Thyroid gland (tissue), 4 donors: ENCODE measurements at regions not wholly inside any gene's neighbourhood (a gene's known extent, or its start where the extent isn't known, plus 50 kb on each side); places are given as distances from the start of the nearest gene placed in this dataset.

Experiments
- DNase-seq, 2 donors: peaks; one replicate each; pipeline ENCODE4 v3.0.0-alpha.2; 2019
- H3K27ac ChIP-seq, 3 donors: fragments of 200-600 bp; sonication (generic); 1 replicate in 2 of 3; 2 replicates in 1 of 3; pipeline ENCODE4 v1.5.1; 2016 to 2019; ENCODE audit warnings: mild to moderate bottlenecking in 1 of 3, moderate library complexity in 1 of 3
- H3K27me3 ChIP-seq: fragments of 200-600 bp; sonication (generic); one replicate; pipeline ENCODE4 v1.5.1; 2019
- H3K36me3 ChIP-seq, 2 donors: fragments of 200-600 bp; sonication (generic); one replicate each; pipeline ENCODE4 v1.5.1; 2016 to 2019
- H3K4me1 ChIP-seq, 2 donors: fragments of 200-600 bp; sonication (generic); one replicate each; pipeline ENCODE4 v1.5.1; 2017 to 2019
- H3K4me3 ChIP-seq, 3 donors: fragments of 200-600 bp; sonication (generic); replicated peaks in 1 of 3; 1 replicate in 2 of 3; 2 replicates in 1 of 3; pipeline ENCODE4 v1.5.1; 2016; ENCODE audit warnings: mild to moderate bottlenecking in 1 of 3
- H3K9me3 ChIP-seq: fragments of 200-600 bp; sonication (generic); one replicate; pipeline ENCODE4 v1.5.1; 2017
- POLR2A ChIP-seq, 2 donors: fragments of 450-650 bp; IDR thresholded peaks; one replicate each; pipeline ENCODE4 v1.6.1; 2017; ENCODE audit warnings: antibody characterized with exemption in 2 of 2, mild to moderate bottlenecking in 2 of 2, moderate library complexity in 1 of 2
- WGBS, 2 donors: methylation state at CpG; one replicate each; pipeline ENCODE4 v1.1.5; 2017; 5-methylcytosine and 5-hydroxymethylcytosine counted together
- intact Hi-C: fragments of 100-400 bp; cut with DNase I; formaldehyde crosslinking; loops from one replicate; pipeline ENCODE4 v1.15.1; 2023
- TF ChIP-seq, protein P1 (sequence below), 6 experiments: fragments of 200-600 bp in 3 of 6; fragments of 450-650 bp in 3 of 6; sonication (generic) in 3 of 6; IDR thresholded peaks; one replicate each; pipeline ENCODE4 v1.5.1; 2016 to 2019; ENCODE audit warnings: antibody characterized with exemption in 6 of 6, mild to moderate bottlenecking in 2 of 6, inconsistent platforms in 1 of 6, moderate library complexity in 1 of 6

DNA sequence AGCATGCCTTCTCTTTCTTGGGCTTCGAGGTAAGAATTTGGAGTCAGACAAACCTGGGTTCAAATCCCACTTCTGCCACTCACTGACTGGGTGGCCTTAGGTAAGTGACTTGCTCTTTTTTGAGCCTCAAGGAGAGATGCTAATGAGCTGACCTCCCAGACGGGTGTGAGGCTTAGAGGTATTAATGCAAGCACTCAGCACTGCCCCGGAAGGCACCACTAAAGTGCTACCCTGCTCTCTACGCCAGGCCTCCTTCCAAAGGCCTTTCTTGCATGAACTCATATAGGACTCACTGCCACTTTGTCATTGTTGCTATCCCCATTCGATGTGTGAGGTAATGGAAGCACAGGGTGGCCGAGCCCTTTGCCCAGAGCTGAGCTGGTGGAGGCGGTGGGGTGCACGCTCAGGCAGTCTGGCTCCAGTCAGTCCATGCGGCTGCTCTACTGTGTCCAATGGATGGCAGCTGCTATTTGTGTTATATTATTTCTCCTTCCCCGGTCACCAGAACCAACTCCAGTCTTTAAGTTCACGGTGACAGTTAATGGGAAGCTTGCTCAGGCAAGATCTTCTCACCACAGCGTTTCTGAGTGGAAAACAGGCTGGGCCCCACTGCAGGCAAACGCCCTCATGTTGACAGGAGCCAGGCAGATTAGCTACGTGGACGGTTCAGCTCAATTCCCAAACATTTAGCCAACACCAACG is 55.2 kb upstream of the MLN start:
- no peaks in the 10 kb centered on the region for H3K27me3 ChIP-seq
- DNase-seq = no peak
- TF ChIP-seq, protein P1, sequence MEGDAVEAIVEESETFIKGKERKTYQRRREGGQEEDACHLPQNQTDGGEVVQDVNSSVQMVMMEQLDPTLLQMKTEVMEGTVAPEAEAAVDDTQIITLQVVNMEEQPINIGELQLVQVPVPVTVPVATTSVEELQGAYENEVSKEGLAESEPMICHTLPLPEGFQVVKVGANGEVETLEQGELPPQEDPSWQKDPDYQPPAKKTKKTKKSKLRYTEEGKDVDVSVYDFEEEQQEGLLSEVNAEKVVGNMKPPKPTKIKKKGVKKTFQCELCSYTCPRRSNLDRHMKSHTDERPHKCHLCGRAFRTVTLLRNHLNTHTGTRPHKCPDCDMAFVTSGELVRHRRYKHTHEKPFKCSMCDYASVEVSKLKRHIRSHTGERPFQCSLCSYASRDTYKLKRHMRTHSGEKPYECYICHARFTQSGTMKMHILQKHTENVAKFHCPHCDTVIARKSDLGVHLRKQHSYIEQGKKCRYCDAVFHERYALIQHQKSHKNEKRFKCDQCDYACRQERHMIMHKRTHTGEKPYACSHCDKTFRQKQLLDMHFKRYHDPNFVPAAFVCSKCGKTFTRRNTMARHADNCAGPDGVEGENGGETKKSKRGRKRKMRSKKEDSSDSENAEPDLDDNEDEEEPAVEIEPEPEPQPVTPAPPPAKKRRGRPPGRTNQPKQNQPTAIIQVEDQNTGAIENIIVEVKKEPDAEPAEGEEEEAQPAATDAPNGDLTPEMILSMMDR (IDR thresholded peaks at IDR 0.05) = no peak
- TF ChIP-seq POLR2A (IDR thresholded peaks at IDR 0.05) = no peak
- intact Hi-C loops = no loop called here
- H3K4me1 ChIP-seq = peaks cover 0 to 14% of the 10 kb centered on the region in 2 donors
- H3K9me3 ChIP-seq = no peaks in the 10 kb centered on the region
- no peak overlapping the region for H3K27ac ChIP-seq
- no peaks in the 10 kb centered on the region for H3K36me3 ChIP-seq
- H3K4me3 ChIP-seq = no peak overlapping the region
- WGBS, 2 donors = 81 to 86% methylated on average over 16 of the region's 16 CpGs

DNA sequence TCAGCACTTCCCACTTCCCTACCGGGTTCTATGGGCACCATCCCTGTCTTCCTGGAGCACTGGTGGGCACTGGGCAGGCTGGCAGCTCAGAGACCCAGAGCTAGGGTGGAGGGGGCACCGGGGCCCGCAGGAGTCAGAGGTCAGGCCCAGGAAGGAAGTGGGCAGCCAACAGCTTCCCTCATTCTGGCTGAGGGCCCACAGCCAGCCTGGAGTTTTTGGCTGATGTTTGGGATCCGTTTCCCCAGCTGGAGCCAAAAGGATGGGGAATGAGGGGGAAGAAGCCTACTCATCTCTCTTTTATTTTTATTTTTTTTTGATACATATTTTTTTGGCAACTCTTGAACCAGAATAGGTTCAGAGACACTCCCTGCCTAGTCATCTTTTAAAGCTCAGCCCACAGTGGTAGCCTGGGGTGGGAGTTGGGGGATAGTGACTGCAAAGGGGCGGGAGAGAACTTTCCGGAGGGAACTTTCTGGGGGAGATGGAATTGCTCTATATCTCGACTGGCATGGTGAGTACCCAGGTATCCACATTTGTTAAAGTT is 54.2 kb upstream of the MLN start:
- 82 to 89% methylated on average over 4 to 7 of the region's 7 CpGs for WGBS, 2 donors
- TF ChIP-seq, protein P1 (IDR thresholded peaks at IDR 0.05) = no peak
- TF ChIP-seq POLR2A (IDR thresholded peaks at IDR 0.05) = no peak
- Histone ChIP-seq H3K27me3 (no peaks in the 10 kb centered on the region), H3K4me1 (peaks cover 0 to 14% of the 10 kb centered on the region in 2 donors), H3K27ac (no peak overlapping the region), H3K4me3 (no peak overlapping the region), H3K9me3 (no peaks in the 10 kb centered on the region), H3K36me3 (no peaks in the 10 kb centered on the region)
- intact Hi-C loops = no loop called here
- DNase-seq = no peak

DNA sequence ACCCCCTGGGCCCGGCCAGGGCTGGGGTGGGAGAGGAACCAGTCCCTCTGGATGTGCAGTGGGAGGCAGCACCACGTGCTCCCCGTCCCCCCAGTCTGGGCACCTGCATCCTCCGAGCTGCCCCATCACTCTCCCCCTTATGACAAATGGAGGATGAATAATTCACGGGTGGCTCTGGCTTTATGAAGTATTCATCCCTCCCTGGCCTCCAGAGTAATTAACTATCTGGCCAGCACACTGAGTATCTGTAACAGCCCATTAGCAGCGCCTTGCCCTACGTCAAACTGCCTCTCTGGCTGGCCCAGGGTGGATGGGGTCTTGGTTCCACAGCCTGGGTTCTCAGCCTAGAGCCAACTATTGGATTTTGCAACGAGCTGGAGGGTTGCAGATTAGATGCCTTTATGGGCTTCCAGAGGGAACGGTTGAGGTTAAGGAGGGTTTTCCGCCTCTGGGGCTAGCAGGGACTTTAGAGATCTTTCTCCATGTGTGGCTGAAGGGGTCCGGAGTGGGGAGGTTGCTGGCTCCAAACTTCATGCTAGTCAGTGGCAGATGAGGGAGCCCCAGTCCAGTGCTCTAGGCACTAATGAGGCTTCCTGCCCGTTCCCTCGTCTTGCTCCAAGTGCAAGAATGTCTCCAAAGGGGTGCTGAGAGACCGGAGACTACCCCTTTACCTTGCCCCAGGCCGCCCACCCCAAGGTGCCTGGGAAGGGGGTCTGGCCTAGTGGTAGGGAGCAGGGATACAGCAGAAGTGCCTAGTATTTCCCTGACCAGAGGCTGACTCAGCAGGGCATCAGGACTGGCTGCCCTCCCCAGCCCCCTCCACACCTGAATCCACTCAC is 53.5 kb upstream of the MLN start:
- Histone ChIP-seq H3K27ac (no peak overlapping the region), H3K27me3 (no peaks in the 10 kb centered on the region), H3K36me3 (no peaks in the 10 kb centered on the region), H3K4me1 (peaks cover 0 to 14% of the 10 kb centered on the region in 2 donors), H3K4me3 (no peak overlapping the region), H3K9me3 (no peaks in the 10 kb centered on the region)
- TF ChIP-seq, protein P1 (IDR thresholded peaks at IDR 0.05) = no peak
- no peak for TF ChIP-seq POLR2A (IDR thresholded peaks at IDR 0.05)
- 65 to 73% methylated on average over 11 to 13 of the region's 15 CpGs for WGBS, 2 donors
- DNase-seq = no peak
- intact Hi-C loops = no loop called here

DNA sequence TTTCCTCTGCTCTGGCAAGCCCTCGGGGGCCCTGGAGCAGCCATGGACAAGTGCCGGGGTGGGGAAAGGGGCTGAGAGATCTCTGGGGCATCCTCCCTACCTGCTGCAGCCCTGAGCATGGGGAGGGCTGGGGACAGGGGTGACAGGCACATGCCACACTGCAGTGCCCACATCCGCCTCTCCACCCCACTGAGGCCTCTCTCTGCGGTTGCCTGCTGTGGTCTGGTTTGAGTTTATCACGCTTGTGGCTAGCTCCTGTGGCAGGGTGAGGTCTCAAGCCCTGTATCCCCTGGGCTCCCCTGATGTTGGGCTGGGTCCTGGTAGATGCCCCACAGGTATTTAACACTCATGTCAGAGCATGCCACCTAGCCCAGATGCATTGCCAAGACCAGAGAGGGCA is 52.9 kb upstream of the MLN start:
- no peak for DNase-seq
- 93 to 100% methylated on average over 3 of the region's 5 CpGs for WGBS, 2 donors
- Histone ChIP-seq H3K4me3 (no peak overlapping the region), H3K36me3 (no peaks in the 10 kb centered on the region), H3K9me3 (no peaks in the 10 kb centered on the region), H3K27me3 (no peaks in the 10 kb centered on the region), H3K4me1 (peaks cover 0 to 14% of the 10 kb centered on the region in 2 donors), H3K27ac (no peak overlapping the region)
- TF ChIP-seq, protein P1 (IDR thresholded peaks at IDR 0.05) = no peak
- TF ChIP-seq POLR2A (IDR thresholded peaks at IDR 0.05) = no peak
- intact Hi-C loops = no loop called here
